ENCODE measurements at regions not wholly inside any gene's neighbourhood (a gene's known extent, or its start where the extent isn't known, plus 50 kb on each side); places are given as distances from the start of the nearest gene placed in this dataset.
"Not testable (repeated sequence)": the region's sequence is repeated elsewhere in the genome, so short reads cannot be mapped to it uniquely, and the experiment has no call there.

- TF ChIP-seq ELK1 (IDR thresholded peaks at IDR 0.05; ENCODE audit: low read depth, low read length) (no peak), ZNF24 (IDR thresholded peaks at IDR 0.05) (no peak)
- ChIA-PET SMC1A (ENCODE audit: uncharacterized antibody, unreplicated experiment) (no interaction called here), CTCF (no interaction called here), RAD21 (ENCODE audit: unreplicated experiment) (no interaction called here), POLR2A (no interaction called here)
- in situ Hi-C loops (cut with MboI) (no loop called here), intact Hi-C loops (cut with micrococcal nuclease; ENCODE audit: unreplicated experiment) (no loop called here)
- Histone ChIP-seq H4K20me1 (ENCODE audit: control insufficient read depth, insufficient read depth) (no peaks in the 10 kb centered on the region), H3K27ac (ENCODE audit: control insufficient read depth, insufficient read depth) (no peak overlapping the region), H3K36me3 (ENCODE audit: control insufficient read depth in 2 of 2, insufficient read depth in 2 of 2, low read length in 1 of 2) (no peaks in the 10 kb centered on the region), H3K9ac (ENCODE audit: control insufficient read depth, insufficient read depth, low read length) (no peak overlapping the region), H3K4me2 (ENCODE audit: control insufficient read depth, insufficient read depth) (no peak overlapping the region), H3K27me3 (replicated peaks in 1 of 2; ENCODE audit: control insufficient read depth in 2 of 2, insufficient read depth in 2 of 2, low read length in 1 of 2) (no peaks in the 10 kb centered on the region), H3K9me3 (replicated peaks; ENCODE audit: control insufficient read depth, insufficient read depth, low read length) (no peaks in the 10 kb centered on the region), H3K4me3 (no peak overlapping the region), H3K79me2 (ENCODE audit: control insufficient read depth, insufficient read depth, low read length) (no peaks in the 10 kb centered on the region), H2AFZ (ENCODE audit: control insufficient read depth, low read depth, low read length) (no peak overlapping the region), H3K4me1 (ENCODE audit: control insufficient read depth, insufficient read depth, low read length) (no peaks in the 10 kb centered on the region)
- 2% methylated on average over 3 of the region's 3 CpGs for WGBS (ENCODE audit: insufficient coverage, insufficient replicate concordance, low lambda C conversion rate, missing lambda C conversion rate)
- FAIRE-seq (no peak), DNase-seq (ENCODE audit: low read depth, low spot score) (no peak), ATAC-seq (no peak)
- no TSS peak for BruUV-seq (replicated peaks)
Measured at GRCh38 chr3:86828751-86829150, 162.2 kb downstream of the VGLL3 start.

GRCh38 chr3:86827582-86827981 is 163.4 kb downstream of the VGLL3 start:
- RAD21 ChIA-PET (ENCODE audit: unreplicated experiment); ATAC-seq; in situ Hi-C loops (cut with MboI); DNase-seq (ENCODE audit: low read depth, low spot score); H3K27ac ChIP-seq (ENCODE audit: control insufficient read depth, insufficient read depth); H3K27me3 ChIP-seq (replicated peaks in 1 of 2; ENCODE audit: control insufficient read depth in 2 of 2, insufficient read depth in 2 of 2, low read length in 1 of 2); H3K79me2 ChIP-seq (ENCODE audit: control insufficient read depth, insufficient read depth, low read length); FAIRE-seq; H4K20me1 ChIP-seq (ENCODE audit: control insufficient read depth, insufficient read depth); POLR2A ChIA-PET; H3K4me3 ChIP-seq; H3K9ac ChIP-seq (ENCODE audit: control insufficient read depth, insufficient read depth, low read length); H3K9me3 ChIP-seq (replicated peaks; ENCODE audit: control insufficient read depth, insufficient read depth, low read length); BruUV-seq (replicated peaks); H2AFZ ChIP-seq (ENCODE audit: control insufficient read depth, low read depth, low read length); H3K4me1 ChIP-seq (ENCODE audit: control insufficient read depth, insufficient read depth, low read length); H3K36me3 ChIP-seq (ENCODE audit: control insufficient read depth in 2 of 2, insufficient read depth in 2 of 2, low read length in 1 of 2); intact Hi-C loops (cut with micrococcal nuclease; ENCODE audit: unreplicated experiment); H3K4me2 ChIP-seq (ENCODE audit: control insufficient read depth, insufficient read depth): not testable (repeated sequence)
- SMC1A ChIA-PET (ENCODE audit: uncharacterized antibody, unreplicated experiment) = interaction anchor here (0.8 kb wide), 1 partner anchor 21 kb away, joined by 3 read pairs; no protein-coding TSS in a partner anchor
- WGBS (ENCODE audit: insufficient coverage, insufficient replicate concordance, low lambda C conversion rate, missing lambda C conversion rate) = 54% methylated on average over 10 of the region's 10 CpGs
- CTCF ChIA-PET = interaction anchor here (0.7 kb wide), 1 partner anchor 344 kb away, joined by 3 read pairs; no protein-coding TSS in a partner anchor
